ENCODE measurements at regions not wholly inside any gene's neighbourhood (a gene's known extent, or its start where the extent isn't known, plus 50 kb on each side); places are given as distances from the start of the nearest gene placed in this dataset.
A peak's percentile ranks its signal among the peaks of the same experiment; 100 is the strongest.

DNA sequence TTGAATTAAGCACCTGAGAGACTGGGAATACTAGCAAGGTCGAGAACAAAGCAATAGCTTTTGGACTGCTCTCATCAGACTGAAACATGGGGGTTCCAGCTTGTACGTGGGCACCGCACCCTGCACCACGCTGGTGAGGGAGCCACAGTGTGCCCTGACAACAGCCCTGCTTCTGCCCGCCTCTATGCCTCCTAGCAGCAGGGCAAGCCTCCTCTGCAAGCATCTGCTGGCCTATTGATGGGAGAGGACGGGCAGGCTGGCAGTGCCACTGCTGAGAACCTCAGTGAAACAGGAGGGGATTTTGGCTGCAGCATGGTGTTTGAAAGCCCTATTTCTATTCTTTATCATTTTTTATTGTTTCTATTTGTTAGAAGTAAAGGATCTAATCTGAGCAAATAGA lies 146.1 kb upstream of the OTOS start:
- peaks cover 12% of the 10 kb centered on the region for H3K9me3 Mint-ChIP-seq (ENCODE audit: low read depth)
- H3K27ac Mint-ChIP-seq (ENCODE audit: unreplicated experiment) = no peak overlapping the region
- no peak for DNase-seq (ENCODE audit: low spot score)
- no peak overlapping the region for H3K4me3 Mint-ChIP-seq (ENCODE audit: unreplicated experiment)
- peaks cover 7% of the 10 kb centered on the region for H3K4me1 Mint-ChIP-seq (ENCODE audit: low read depth)
- peaks cover 3% of the 10 kb centered on the region for H3K27me3 Mint-ChIP-seq (ENCODE audit: low read depth)
- peaks cover 1% of the 10 kb centered on the region for H3K36me3 Mint-ChIP-seq (ENCODE audit: low read depth)
- TF ChIP-seq, protein P1, sequence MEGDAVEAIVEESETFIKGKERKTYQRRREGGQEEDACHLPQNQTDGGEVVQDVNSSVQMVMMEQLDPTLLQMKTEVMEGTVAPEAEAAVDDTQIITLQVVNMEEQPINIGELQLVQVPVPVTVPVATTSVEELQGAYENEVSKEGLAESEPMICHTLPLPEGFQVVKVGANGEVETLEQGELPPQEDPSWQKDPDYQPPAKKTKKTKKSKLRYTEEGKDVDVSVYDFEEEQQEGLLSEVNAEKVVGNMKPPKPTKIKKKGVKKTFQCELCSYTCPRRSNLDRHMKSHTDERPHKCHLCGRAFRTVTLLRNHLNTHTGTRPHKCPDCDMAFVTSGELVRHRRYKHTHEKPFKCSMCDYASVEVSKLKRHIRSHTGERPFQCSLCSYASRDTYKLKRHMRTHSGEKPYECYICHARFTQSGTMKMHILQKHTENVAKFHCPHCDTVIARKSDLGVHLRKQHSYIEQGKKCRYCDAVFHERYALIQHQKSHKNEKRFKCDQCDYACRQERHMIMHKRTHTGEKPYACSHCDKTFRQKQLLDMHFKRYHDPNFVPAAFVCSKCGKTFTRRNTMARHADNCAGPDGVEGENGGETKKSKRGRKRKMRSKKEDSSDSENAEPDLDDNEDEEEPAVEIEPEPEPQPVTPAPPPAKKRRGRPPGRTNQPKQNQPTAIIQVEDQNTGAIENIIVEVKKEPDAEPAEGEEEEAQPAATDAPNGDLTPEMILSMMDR (IDR thresholded peaks at IDR 0.05) = no peak

DNA sequence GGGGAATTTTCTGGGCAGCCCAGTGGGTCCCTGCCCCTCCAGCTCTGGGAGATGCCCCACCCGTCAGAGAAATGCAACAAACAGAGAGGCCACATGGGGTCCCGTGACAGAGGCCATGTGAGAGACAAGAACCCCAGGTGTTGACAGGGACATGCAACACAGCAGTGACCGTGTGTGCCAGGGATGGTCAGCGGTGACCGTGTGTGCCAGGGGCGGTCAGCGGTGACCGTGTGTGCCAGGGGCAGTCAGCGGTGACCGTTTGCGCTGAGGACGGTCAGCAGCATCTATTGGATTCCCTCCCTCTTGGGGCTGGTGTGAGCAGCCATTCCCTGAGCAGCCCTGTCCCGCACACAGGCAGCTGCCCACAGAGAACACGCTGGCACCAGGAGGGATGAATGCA lies 146.6 kb upstream of the OTOS start:
- TF ChIP-seq, protein P1 (IDR thresholded peaks at IDR 0.05) = no peak
- no peak overlapping the region for H3K4me3 Mint-ChIP-seq (ENCODE audit: unreplicated experiment)
- no peak overlapping the region for H3K27ac Mint-ChIP-seq (ENCODE audit: unreplicated experiment)
- peaks cover 2% of the 10 kb centered on the region for H3K27me3 Mint-ChIP-seq (ENCODE audit: low read depth)
- H3K4me1 Mint-ChIP-seq (ENCODE audit: low read depth) = peaks cover 8% of the 10 kb centered on the region
- H3K36me3 Mint-ChIP-seq (ENCODE audit: low read depth) = no peaks in the 10 kb centered on the region
- DNase-seq (ENCODE audit: low spot score) = no peak
- peaks cover 11% of the 10 kb centered on the region for H3K9me3 Mint-ChIP-seq (ENCODE audit: low read depth)

DNA sequence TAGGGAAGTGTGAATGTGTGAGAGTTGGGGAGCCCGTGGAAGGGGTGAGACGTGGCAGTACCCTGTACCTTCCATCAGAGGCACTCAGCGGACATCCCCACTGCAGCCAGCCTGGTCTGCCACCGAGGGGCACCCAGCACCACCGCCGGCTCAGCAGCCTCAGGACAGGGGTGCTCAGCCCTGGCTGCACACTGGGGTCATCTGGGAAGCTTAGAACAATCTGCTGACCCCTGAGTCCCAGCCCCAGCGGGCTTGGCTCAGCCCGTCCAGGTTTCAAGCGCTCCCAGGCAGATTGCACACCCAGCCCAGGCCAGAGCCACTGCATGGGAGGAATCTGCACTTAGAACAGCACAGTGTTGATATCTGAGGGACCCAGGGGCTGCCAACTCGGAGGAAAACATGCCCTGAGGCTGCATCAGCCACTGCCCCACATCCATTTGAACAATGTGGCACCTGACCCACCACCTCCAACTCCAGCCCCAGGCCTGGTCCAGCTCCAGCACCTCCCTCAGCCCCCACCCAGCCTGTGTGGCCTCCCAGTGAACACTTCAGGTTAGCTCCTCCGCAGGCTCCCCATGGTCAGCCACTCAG lies 147.1 kb upstream of the OTOS start:
- peaks cover 11% of the 10 kb centered on the region for H3K9me3 Mint-ChIP-seq (ENCODE audit: low read depth)
- H3K27ac Mint-ChIP-seq (ENCODE audit: unreplicated experiment) = no peak overlapping the region
- TF ChIP-seq, protein P1 (IDR thresholded peaks at IDR 0.05) = peak; percentile 17
- peaks cover 8% of the 10 kb centered on the region for H3K4me1 Mint-ChIP-seq (ENCODE audit: low read depth)
- no peak overlapping the region for H3K4me3 Mint-ChIP-seq (ENCODE audit: unreplicated experiment)
- H3K27me3 Mint-ChIP-seq (ENCODE audit: low read depth) = peaks cover 2% of the 10 kb centered on the region
- no peaks in the 10 kb centered on the region for H3K36me3 Mint-ChIP-seq (ENCODE audit: low read depth)
- DNase-seq (ENCODE audit: low spot score) = no peak

DNA sequence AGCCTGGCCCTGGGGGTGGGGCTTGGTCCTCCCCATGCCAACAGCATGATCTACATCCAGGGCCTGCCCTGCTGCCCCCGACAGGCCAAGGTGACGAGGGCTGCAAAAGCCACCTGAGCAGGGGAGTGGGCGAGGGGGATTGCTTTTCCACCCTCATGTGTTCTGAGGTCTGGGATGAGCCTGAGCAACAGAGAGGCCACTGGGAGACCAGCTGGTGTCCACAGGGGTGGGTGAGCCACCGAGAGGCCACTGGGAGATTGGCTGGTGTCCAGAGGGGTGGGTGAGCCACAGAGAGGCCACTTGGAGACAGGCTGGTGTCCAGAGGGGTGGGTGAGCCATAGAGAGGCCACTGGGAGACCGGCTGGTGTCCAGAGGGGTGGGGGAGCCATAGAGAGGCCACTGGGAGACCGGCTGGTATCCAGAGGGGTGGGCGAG lies 147.4 kb upstream of the GPC1 start:
- no peak for DNase-seq (ENCODE audit: low spot score)
- Mint-ChIP-seq H3K4me1 (ENCODE audit: low read depth) (peaks cover 8% of the 10 kb centered on the region), H3K4me3 (ENCODE audit: unreplicated experiment) (no peak overlapping the region), H3K27ac (ENCODE audit: unreplicated experiment) (no peak overlapping the region), H3K9me3 (ENCODE audit: low read depth) (peaks cover 8% of the 10 kb centered on the region), H3K27me3 (ENCODE audit: low read depth) (no peaks in the 10 kb centered on the region), H3K36me3 (ENCODE audit: low read depth) (no peaks in the 10 kb centered on the region)
- TF ChIP-seq, protein P1 (IDR thresholded peaks at IDR 0.05) = no peak

DNA sequence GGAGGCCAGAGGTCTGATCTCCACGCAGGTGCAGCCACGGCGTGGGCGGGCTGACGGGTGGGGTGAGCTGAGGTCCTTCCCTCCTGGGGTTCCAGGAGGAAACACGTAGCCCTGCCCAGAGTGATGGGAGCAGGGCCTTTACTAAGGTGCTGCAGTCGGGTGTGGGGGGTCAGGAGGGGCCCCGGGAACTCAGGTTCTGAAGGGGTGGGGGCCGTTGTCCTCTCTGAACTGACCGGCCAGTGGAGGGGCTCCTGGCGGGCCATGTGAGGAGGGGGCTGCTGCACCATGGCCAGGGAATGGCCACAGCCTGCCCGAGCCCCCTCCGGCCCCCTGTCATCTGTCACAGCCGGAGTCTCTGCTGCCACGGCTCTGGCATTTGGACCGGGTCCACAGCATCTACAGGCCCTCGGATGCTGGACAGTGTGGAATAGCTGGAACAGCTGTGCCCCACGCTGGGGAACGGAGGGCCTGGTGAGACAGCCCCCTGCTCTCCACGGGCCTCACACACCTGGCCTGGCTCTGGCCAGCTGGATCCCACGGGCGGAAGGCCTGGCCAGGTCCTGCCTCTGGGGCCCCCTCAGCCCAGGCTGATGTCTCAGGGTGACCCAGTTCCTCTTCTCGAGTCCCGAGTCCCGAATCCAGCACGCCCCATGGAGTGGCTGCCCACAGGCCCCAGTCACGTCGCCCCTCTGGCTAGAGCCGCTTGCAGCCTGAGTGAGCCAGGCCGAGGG lies 145.6 kb upstream of the GPC1 start:
- no peaks in the 10 kb centered on the region for H3K27me3 Mint-ChIP-seq (ENCODE audit: low read depth)
- H3K9me3 Mint-ChIP-seq (ENCODE audit: low read depth) = no peaks in the 10 kb centered on the region
- peaks cover 11% of the 10 kb centered on the region for H3K4me1 Mint-ChIP-seq (ENCODE audit: low read depth)
- DNase-seq (ENCODE audit: low spot score) = no peak
- TF ChIP-seq, protein P1 (IDR thresholded peaks at IDR 0.05) = no peak
- H3K36me3 Mint-ChIP-seq (ENCODE audit: low read depth) = no peaks in the 10 kb centered on the region
- H3K27ac Mint-ChIP-seq (ENCODE audit: unreplicated experiment) = no peak overlapping the region
- no peak overlapping the region for H3K4me3 Mint-ChIP-seq (ENCODE audit: unreplicated experiment)
